HG02623 (cell line): ENCODE measurements at regions not wholly inside any gene's neighbourhood (a gene's known extent, or its start where the extent isn't known, plus 50 kb on each side); places are given as distances from the start of the nearest gene placed in this dataset.

Experiments
- ATAC-seq: cut with Tn5 transposase; IDR thresholded peaks from one replicate; pipeline ENCODE4 v1.9.1; 2021; ENCODE audit warnings: moderate library complexity; ENCODE audit not compliant: unreplicated experiment

DNA sequence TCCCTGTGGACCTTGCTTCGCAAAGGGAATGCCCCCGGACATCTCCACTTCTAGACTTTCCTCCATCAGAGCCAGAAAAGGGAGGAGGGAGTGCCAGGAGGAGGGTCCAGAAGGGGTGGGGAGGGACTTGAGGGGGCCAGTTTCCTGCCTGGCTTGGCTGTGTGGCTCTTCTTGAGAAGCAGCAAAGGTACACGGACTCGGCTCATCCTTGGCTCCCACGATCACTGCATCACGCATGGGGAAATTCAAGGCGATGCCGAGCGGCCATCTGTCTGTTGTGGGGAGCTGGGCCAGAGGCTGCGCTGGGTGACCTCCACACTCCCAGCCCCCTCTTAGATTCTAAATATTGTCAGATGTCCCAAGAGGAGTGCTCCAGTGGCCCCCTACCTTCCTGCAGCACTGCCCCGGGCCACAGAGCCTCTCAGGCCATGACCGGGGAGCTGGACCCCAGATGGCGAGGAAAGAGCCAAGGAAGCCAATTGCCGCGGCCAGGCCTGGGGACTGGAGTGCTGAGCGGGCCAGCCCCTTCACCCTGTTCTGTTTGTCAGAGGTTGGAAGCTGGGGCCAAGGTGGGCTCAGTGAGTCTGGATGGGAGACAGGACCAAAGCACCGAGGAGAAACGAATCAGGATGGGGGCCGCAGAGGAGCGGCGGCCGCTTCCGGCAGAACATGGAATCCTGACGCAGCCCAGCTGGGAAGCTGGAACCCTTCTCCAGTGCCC lies 104.5 kb downstream of the RBFOX3 start:
- ATAC-seq, result no peak

DNA sequence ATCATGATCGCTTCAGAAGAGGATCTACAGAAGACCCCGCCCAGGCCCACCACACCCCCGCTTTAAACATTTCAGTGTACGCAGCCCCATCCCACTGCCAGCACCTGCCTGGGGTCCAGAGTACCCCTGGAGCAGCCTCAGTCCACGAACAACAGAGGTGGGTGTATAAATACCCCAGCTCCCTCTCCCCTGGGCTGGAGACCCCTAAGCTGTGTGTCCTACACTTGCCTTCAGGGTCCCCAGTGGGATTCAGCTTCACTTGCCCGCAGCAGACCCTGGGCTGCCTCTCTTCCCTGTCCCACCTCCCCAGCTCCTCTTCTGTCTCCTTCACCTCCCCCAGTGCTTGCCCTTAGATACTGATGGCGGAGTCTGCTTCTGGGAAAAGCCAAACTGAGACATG lies 105.7 kb downstream of the RBFOX3 start:
- no peak for ATAC-seq

DNA sequence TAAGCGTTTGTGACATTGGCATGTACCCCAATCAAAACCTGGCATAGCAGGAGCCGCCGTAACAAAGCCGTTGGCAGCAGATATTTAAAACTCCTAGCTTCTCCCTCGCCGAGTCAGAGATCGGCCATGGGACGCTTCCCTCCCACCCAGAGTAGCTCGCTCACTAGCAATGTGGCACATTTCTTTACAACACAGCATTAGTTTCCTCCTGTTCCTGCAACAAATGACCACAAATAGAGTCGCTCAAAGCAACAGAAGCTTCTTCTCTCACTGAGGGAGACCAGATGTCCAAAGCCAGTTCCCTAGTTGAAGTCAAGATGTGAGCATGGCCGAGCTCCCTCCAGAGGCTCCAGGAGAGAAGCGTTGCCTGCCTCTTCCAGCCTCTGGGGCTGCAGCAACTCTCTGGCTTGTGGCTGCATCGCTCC lies 106.7 kb downstream of the RBFOX3 start:
- no peak for ATAC-seq

DNA sequence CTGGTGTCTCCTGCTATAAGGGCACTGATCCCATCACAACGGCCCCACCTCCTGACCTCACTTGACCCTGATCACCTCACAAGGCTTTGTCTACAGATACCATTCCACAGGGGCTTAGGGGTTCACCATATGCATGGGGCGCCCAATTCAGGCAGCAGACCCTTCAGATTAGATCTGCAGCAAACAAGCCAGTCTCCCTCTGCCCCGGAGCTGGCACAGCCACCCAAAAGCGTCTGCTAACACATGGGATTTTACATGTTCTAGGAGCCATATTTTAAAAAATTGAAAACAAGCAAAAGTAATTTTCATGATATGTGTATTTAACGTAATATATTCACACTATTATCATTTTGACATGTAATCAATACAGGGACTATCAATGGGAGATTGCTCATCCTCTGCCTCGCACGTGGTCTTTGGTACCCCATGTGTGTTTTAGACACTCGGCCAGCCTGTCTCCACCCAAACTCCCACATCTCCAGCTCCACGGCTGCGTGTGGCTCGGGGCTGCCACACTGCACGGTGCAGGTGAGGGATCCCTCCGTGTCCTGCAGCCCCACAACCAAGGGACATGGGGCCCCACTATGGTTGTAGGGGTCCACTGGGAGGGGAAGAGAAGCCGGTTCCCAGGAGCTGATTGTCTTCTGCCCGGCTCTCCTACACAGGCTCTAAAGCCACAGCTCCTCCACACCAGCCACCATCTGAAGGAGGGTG lies 107.6 kb downstream of the RBFOX3 start:
- no peak for ATAC-seq

- ATAC-seq, result no peak
Measured at GRCh38 chr17:79501910-79502309, 108.9 kb downstream of the RBFOX3 start.

DNA sequence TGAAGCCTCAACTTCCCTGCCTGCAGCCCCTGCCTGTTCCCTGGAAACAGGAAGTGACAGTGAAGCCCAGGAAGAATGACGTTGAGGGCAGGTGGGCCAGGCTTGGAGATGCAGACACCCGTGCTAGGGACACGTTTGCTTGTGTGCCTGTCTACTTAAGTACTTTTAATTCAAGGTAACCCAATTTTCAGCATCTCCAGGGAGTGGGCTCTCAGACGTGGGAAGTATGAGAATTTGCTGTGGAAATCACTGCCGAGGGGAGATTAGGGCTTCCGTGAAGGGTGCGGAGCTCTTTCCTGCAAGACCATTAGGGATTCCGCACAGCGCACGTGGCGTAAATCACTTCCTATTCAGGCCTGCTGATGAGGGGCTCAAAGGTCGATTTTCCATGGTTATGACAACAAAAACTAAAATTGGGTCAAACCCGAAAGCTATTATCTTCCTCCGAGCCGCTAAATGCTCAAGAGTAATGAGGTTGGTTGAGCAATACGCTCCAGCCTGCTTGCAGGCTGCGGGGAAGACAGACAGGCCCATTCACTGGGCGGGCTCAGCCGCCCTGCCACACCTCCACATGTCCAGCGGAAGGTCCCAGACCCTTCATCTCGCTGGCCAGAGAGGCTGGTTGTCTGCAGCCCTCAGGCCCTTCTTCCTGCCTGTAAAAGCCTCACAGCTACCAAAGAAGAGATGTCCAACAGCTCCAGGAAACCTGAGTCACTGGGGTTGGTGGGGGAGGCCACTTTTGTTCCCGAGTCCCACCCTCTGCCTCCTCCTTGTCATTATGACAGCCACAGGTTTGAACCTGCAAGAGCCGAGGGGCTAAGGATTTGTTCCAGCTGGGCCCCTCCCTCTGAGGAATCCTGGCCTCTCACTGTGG lies 109.9 kb downstream of the RBFOX3 start:
- no peak for ATAC-seq

- ATAC-seq, result no peak
Measured at GRCh38 chr17:79498854-79499253, 112.0 kb downstream of the RBFOX3 start.

DNA sequence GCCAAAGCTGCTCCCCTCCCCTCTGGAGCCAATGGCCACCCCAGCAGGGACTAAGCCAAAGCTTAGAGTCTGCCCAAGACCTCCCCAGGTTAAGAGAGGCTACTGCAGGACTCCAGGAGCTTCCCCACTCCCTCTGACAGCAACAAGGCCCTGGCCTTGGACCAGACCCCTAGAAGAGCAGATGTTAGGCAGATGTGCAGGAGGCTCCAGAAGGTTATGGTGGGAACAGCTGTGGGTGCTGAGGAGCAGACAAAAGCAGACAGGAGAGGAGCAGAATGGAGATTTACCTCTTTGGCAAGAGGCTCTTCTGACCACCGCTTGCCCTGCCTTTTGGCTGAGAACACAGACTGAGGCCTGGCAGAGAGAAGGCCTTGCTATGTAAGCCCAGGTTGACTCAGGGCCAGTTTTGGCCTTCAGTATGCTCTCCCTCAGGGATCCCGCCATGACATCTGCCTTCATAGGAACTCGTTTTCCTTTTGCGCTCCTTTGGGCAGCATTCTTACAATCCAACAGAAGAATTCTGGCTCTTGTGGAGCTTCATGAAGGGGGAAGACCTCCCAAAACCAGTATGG lies 113.0 kb downstream of the RBFOX3 start:
- no peak for ATAC-seq

DNA sequence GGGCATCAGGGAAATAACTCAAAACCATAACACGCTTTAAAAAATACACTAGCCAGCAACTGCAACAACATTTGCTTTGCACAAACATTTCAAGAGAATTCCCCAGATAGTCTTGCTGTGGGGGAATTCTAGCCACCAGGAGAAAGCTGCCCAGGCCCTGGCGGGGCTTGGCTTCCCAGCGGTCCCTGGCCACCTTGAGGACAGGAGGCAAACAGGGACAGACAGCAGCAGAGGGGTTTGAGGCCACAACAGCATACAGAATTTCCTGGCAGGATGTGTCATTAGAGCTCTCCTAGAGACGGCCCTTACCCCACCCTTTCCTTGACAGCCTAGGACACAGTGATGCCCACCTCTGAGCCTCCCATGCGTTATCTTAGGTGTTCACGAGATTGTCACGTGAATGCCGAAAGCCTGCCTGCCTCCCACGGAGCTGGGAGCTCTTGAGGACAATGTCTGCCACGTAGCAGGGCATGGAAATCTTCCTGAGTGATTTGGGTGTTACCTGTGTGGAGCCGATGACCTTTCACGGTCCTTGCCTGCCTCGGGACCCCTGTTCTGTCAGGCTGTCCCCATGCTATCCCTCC lies 114.3 kb downstream of the RBFOX3 start:
- no peak for ATAC-seq

DNA sequence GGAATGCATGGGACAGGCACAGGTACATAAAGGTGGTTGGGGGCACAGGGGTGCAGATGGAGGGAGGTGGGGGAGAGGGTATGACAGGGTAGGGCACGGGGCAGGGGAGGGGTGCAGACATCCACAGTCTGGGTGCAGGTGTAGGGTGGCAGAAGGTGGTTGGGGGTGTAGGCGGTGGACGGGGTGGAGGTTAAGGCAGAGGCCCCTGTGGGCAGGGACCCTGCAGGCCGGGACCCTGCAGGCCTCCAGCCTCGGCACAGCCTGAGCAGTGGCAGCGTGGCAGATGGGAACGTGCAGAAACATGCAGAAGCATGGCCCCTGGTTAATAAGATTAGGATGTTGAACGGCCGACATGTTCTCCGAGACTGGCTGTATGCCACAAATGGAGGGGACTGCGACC lies 115.2 kb downstream of the RBFOX3 start:
- no peak for ATAC-seq

DNA sequence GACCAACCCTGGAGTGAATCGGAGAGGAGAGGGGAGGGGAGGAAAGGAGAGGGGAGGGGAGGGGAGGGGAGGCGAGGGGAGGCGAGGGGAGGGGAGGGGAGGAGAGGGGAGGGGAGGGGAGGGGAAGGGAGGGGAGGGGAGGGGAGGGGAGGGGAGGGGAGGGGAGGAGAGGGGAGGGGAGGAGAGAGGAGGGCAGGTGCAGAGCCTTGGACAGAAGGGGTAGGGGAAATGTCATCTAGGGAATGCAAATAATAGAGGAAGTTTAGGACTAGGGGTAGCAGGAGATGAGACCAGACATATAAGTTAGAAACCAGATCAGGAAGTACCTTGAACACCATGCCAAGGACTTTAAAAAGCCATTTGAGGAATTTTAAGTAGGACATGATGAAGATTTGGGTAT lies 119.8 kb downstream of the RBFOX3 start:
- no peak for ATAC-seq

GRCh38 chr17:79490530-79490929 lies 120.3 kb downstream of the RBFOX3 start:
- no peak for ATAC-seq

GRCh38 chr17:79487149-79487548 lies 123.7 kb downstream of the RBFOX3 start:
- ATAC-seq, result no peak

- ATAC-seq, result no peak
Measured at GRCh38 chr17:79485991-79486390, 124.9 kb downstream of the RBFOX3 start.

GRCh38 chr17:79485419-79485985 lies 125.3 kb downstream of the RBFOX3 start:
- no peak for ATAC-seq

DNA sequence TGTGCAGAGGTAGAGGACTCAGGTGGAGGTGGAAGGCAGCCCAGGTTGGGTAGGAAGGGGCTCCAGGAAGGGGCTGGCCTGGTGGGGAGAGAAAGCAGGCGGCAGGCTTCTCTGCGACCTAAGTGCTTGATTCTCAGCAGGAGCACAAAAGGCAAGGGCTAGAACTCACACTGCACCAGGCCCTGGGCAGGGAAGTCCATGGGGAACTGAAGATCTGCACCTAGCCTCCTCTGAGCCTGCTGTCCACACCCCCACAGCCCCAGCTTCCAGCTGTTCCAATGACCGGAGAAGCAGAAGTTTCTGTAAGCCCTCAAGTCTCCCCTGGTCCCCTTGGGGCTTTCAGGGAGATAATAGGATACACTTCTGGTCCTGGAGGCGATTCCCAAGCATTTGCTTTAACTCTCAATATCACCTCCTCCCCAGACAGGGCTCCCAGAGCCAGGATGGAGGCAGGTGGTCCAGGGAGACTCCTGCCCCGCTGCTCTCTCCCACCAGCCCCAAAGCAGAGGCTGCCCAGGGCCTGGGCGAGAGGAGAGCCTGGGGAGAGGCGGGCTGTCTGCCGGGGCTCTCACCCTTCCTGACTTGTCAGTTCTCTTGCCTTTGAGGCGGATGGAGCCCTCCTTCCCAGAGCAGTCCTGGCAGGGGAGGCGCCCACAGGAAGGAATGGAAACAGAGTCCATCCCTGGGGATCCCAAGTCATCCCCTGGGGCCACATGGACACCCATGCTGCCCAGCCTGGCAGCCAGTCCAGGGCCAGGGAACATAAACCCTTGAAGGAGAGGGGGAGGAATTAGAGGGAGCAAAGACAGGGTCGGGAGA lies 126.0 kb downstream of the RBFOX3 start:
- ATAC-seq, result no peak

GRCh38 chr17:79483842-79484241 lies 127.0 kb downstream of the RBFOX3 start:
- no peak for ATAC-seq

DNA sequence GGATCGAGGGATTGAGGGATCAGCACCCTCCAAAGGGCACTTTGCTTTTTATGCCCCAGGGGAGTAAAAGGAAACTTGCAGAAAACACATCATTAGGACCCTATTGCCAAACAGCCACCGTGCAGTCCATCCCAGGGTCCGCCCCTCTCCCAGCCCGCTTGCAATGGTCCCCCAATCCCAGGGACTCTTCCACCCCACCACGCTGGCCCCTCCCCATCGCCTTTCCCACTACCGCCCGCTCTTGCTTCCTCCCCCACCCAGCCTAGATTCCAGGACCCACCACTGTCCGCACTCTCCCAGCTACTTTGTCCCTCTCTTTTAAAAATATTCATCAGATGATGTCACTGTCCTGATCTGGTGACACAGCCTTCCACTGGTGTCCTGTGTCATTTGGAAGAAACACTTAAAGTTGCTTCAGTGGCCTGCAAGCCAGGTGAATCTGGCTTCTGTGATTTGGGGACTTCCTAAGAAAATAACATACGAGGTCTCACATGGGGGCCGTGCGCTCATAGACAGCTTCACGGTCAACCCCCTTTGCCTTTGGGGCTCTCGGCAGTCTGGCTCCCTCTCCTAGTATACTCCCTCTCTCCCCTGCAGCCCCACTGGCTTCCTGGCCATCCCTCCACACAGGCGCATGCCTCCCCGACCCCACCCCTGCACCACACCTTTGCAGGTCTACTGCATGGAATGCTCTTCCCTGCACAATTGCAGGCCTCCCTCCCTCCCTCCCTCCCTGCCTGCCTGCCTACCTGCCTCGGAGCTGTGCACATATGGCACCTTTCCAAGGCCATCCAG lies 127.9 kb downstream of the RBFOX3 start:
- no peak for ATAC-seq

DNA sequence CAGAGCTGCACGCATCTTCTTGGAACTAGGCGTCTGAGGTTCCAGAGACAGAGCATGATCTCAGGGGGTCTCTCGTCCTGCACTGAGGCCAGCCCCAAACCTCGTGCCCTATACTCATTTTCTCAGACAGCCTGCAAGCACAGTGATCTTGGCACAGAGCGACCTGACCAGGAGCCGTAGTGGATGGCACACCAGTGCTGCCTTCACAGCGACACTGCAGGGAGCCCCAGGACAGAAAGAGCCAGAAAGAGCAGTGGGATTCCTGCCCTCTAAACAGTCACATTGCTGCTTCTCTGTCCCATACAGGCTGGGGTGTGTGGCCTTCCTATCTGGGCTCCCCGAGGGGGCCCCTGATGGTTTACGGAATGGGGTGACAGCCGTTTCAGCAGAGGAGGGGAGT lies 131.0 kb downstream of the RBFOX3 start:
- no peak for ATAC-seq
